ENCODE measurements at regions not wholly inside any gene's neighbourhood (a gene's known extent, or its start where the extent isn't known, plus 50 kb on each side); places are given as distances from the start of the nearest gene placed in this dataset.
"Not testable (repeated sequence)": the region's sequence is repeated elsewhere in the genome, so short reads cannot be mapped to it uniquely, and the experiment has no call there.

DNA sequence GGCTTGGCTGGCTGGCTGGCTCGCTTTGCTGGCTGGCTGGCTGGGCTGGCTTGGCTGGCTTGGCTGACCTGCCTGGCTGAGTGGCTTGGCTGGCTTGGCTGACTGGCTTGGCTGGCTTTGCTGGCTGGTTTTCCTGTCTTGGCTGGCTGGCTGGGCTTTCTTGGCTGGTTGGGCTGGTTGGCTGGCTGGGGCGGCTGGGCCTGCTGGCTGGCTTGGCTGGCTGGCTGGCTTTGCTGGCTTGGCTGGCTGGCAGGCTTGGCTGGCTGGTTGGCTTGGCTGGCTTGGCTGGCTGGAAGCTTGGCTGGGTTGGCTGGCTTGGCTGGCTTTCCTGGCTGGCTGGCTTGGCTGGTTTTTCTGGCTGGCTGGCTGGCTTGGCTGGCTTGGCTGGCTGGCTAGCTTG, 435.6 kb downstream of the GOLGA6L6 start:
- no peak overlapping the region for H3K4me3 ChIP-seq (ENCODE audit: low read depth, low read length)
- DNase-seq (ENCODE audit: low read depth), result no peak
- no peak for TF ChIP-seq CTCF (IDR thresholded peaks at IDR 0.05; ENCODE audit: low read depth, low read length, missing control alignments)

- DNase-seq (ENCODE audit: low read depth); H3K4me3 ChIP-seq (ENCODE audit: low read depth, low read length): not testable (repeated sequence)
These were observed 436.3 kb downstream of the GOLGA6L6 start for GRCh38 chr15:20105011-20105990.

DNA sequence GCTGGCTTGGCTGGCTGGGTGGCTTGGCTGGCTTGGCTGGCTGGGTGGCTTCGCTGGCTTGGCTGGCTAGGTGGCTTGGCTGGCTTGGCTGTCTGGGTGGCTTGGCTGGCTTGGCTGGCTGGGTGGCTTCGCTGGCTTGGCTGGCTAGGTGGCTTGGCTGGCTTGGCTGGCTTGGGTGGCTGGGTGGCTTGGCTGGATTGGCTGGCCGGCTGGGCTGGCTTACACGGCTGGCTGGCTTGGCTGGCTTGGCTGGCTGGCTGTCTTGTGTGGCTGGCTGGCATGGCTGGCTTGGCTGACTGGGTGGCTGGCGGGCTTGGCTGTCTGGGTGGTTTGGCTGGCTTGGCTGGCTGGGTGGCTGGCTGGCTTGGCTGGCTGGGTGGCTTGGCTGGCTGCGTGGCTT, 437.0 kb downstream of the GOLGA6L6 start:
- H3K4me3 ChIP-seq (ENCODE audit: low read depth, low read length); DNase-seq (ENCODE audit: low read depth): not testable (repeated sequence)

DNA sequence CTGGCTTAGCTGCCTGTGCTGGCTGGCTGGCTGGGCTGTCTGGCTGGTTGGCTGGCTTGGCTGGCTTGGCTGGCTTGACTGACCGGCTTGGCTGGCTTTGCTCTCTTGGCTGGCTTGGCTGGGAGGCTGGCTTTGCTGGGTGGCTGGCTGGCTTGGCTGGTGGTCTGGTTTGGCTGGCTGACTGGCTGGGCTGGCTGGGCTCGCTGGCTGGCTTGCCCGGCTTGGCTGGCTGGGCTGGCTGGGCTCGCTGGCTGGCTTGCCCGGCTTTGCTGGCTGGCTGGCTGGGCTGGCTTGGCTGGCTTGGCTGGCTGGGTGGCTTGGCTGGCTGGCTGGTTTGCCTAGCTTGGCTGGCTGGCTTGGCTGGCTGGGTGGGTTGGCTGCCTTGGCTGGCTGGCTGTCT, 438.7 kb downstream of the GOLGA6L6 start:
- DNase-seq (ENCODE audit: low read depth); H3K4me3 ChIP-seq (ENCODE audit: low read depth, low read length): not testable (repeated sequence)

DNA sequence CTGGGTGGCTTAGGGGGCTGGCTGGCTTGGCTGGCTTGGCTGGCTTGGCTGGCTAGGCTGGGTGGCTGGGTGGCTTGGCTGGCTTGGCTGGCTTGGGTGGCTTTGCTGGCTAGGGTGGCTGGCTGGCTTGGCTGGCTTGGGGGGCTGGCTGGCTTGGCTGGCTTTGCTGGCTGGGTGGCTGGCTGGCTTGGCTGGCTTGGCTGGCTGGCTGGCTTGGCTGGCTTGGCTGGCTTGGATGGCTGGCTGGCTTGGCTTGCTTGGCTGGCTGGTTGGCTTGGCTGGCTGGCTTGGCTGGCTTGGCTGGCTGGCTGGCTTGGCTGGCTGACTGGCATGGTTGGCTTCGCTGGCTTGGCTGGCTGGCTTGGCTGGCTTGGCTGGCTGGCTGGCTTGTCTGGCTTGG, 439.4 kb downstream of the GOLGA6L6 start:
- not testable (repeated sequence) for H3K4me3 ChIP-seq (ENCODE audit: low read depth, low read length); DNase-seq (ENCODE audit: low read depth)

GRCh38 chr15:20101281-20101680, 440.3 kb downstream of the GOLGA6L6 start:
- DNase-seq (ENCODE audit: low read depth); H3K4me3 ChIP-seq (ENCODE audit: low read depth, low read length): not testable (repeated sequence)

DNA sequence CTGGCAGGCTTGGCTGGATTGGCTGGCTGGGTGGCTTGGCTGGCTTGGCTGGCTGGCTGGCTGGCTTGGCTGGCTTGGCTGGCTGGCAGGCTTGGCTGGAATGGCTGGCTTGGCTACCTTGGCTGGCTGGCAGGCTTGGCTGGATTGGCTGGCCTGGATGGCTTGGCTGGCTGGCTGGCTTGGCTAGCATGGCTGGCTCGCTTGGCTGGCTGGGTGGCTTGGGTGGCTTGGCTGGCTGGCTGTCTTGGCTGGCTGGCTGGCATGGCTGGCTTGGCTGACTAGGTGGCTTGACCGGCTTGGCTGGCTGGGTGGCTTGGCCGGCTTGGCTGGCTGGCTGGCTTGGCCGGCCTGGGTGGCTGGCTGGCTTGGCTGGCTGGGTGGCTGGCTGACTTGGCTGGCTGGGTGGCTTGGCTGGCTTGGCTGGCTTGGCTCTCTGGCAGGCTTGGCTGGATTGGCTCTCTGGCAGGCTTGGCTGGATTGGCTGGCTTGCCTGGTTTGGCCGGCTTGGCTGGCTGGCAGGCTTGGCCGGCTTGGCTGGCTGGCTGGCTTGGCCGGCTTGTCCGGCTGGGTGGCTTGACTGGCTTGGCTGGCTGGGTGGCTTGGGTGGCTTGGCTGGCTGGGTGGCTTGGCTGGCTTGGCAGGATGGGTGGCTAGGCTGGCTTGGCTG, 440.9 kb downstream of the GOLGA6L6 start:
- H3K4me3 ChIP-seq (ENCODE audit: low read depth, low read length); DNase-seq (ENCODE audit: low read depth): not testable (repeated sequence)

DNA sequence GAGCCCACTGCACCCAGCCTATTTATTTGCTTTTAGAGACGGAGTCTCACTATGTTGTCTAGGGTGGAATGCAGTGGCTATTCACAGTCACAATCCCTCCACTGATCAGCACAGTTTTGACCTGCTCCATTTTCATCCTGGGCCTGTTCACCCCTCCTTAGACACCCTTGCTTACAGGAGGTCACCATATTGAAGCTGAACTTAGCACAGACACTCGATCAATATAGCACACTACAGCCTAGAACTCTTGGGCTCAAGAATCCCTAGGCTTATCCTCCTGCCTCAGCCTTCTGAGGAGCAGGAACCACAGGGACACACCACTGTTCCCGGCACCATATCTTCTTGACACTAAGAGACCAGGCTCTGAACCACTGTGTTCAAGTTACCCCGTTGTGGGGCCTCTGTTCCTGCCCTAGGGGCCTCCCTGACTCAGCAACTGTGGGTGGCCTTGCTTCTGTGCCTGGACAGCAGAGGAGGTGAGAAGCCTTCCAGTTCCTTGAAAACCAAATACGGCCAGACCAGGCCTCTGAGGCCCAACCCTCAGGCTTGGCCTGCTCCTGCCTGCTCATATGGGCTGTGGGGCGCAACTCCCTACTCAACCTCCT, 445.8 kb downstream of the GOLGA6L6 start:
- H3K4me3 ChIP-seq (ENCODE audit: low read depth, low read length); DNase-seq (ENCODE audit: low read depth): not testable (repeated sequence)

DNA sequence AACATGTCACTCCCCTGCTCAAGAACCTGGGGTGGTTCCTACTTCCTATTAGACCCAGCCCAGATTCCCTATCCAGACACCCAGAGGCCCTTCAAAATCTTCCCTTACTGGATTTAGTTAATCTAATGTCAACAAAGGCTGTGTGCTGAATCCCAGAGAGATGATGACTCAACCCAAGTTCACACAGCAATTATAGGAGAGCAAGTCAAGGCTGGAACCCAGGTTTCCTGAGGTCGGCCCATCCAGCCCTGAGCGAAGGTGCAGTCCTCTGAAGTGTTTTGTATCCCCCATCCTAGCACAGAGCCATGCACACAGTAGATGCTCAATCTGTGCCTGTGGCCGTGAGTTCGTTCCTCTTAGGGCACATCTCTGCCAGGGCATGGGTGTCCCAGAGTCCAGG, 452.1 kb downstream of the GOLGA6L6 start:
- DNase-seq (ENCODE audit: low read depth); H3K4me3 ChIP-seq (ENCODE audit: low read depth, low read length): not testable (repeated sequence)

- not testable (repeated sequence) for H3K4me3 ChIP-seq (ENCODE audit: low read depth, low read length); DNase-seq (ENCODE audit: low read depth)
These were observed 457.6 kb downstream of the GOLGA6L6 start for GRCh38 chr15:20084026-20084425.

DNA sequence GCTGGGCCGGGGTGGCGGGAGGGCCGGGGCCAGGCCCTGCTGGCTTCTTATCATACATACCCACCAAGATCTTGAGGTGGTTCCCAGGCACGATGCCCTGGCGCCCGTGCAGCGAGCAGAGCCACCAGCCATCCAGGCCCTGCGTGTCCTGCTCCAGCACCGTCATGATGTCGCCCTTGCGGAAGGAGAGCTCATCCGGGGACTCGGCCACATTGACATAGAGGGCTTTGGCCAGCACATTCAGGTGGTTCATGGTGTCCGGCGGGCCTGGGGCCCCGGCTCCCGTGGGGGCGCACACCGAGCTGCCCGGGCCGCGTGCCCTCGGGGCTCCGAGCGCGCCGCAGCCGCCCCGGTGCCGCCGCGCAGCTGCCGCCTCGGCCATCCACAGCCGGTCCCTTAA, 467.5 kb downstream of the GOLGA6L6 start:
- not testable (repeated sequence) for DNase-seq (ENCODE audit: low read depth)

GRCh38 chr15:20069043-20069442, 472.6 kb downstream of the GOLGA6L6 start:
- H3K4me3 ChIP-seq (ENCODE audit: low read depth, low read length); DNase-seq (ENCODE audit: low read depth): not testable (repeated sequence)

More for the DNA sequence above, 467.5 kb downstream of the GOLGA6L6 start:
- H3K4me3 ChIP-seq (ENCODE audit: low read depth, low read length), result not testable (repeated sequence)

DNA sequence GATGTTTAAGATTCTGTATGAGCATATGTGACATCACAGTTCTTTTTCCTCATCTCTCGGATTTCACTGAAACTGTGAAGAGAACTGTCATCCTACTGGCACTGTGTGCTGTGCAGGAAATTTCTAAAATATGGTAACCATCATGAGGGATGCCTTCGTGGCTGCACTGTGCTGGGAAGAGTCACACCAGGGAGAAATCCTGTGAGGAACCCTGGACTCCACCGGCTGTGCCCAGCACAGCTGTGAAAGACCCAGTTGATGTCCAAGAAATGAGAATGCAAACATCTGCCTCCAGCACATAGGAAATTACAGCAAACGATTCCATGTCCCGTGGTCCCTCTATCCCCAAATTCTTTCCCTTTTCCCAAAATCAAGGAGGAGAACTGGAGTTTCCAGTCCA, 475.4 kb downstream of the GOLGA6L6 start:
- not testable (repeated sequence) for H3K4me3 ChIP-seq (ENCODE audit: low read depth, low read length); DNase-seq (ENCODE audit: low read depth)

DNA sequence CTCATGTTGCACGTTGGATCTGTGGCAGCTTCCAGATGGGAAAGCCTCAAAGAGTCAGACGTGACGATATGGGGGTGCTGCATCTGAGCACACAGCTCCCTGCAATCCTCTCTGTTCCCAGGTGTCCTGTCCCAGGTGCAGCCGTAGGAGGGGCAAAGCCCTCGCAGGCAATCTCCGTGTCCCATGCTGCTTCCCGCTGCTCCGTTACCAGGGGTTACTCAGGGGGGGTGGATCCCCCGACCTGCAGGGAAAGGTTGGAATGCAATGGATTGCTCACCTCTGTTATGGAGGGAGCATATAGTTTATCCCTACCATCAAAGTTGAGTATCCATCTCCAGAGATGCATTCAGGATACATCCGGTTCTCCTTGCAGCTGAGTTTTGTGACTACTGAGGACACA, 476.1 kb downstream of the GOLGA6L6 start:
- DNase-seq (ENCODE audit: low read depth), result not testable (repeated sequence)

GRCh38 chr15:20063167-20063566, 478.4 kb downstream of the GOLGA6L6 start:
- not testable (repeated sequence) for H3K4me3 ChIP-seq (ENCODE audit: low read depth, low read length); DNase-seq (ENCODE audit: low read depth)

More for the DNA sequence above, 476.1 kb downstream of the GOLGA6L6 start:
- not testable (repeated sequence) for H3K4me3 ChIP-seq (ENCODE audit: low read depth, low read length)

GRCh38 chr15:20060838-20061237, 480.8 kb downstream of the GOLGA6L6 start:
- DNase-seq (ENCODE audit: low read depth); H3K4me3 ChIP-seq (ENCODE audit: low read depth, low read length): not testable (repeated sequence)

DNA sequence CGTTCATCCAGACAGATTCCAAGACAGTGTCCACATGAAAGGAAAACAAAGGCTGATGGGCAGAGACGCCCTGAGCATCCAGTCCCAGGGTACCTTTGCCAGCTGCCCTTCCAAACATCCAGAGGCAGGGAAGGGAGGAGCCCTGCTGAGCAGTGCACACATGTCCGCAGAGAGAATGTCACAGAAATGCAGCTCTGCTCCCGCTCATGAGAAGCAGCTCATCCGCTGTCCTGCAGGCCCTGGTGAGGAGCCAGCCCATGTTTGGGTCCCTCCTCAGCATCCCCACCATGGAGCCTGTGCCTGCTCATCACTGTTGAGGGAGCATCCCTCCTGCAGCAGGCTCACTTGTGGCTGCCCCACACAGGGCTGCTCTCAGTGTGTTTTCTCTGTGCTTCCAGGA, 484.7 kb downstream of the GOLGA6L6 start:
- not testable (repeated sequence) for DNase-seq (ENCODE audit: low read depth); H3K4me3 ChIP-seq (ENCODE audit: low read depth, low read length)

- not testable (repeated sequence) for H3K4me3 ChIP-seq (ENCODE audit: low read depth, low read length); DNase-seq (ENCODE audit: low read depth)
These were observed 485.7 kb downstream of the GOLGA6L6 start for GRCh38 chr15:20055921-20056320.
